ENCODE measurements at regions not wholly inside any gene's neighbourhood (a gene's known extent, or its start where the extent isn't known, plus 50 kb on each side); places are given as distances from the start of the nearest gene placed in this dataset.

GRCh38 chr12:5194306-5194705 is 150.6 kb downstream of the KCNA5 start (continued):
- TF ChIP-seq ZZZ3 (IDR thresholded peaks at IDR 0.05; ENCODE audit: control insufficient read depth, insufficient read length, low read depth) = no peak

GRCh38 chr12:5195244-5195643 is 151.6 kb downstream of the KCNA5 start:
- Histone ChIP-seq H3K79me2 (ENCODE audit: control insufficient read depth, insufficient read depth, low read length) (no peaks in the 10 kb centered on the region), H3K9ac (ENCODE audit: control insufficient read depth, insufficient read depth, low read length) (no peak overlapping the region), H3K27ac (ENCODE audit: control insufficient read depth, insufficient read depth) (no peak overlapping the region), H3K4me2 (ENCODE audit: control insufficient read depth, insufficient read depth) (no peak overlapping the region), H4K20me1 (ENCODE audit: control insufficient read depth, insufficient read depth) (no peaks in the 10 kb centered on the region), H2AFZ (ENCODE audit: control insufficient read depth, low read depth, low read length) (no peak overlapping the region), H3K27me3 (replicated peaks in 1 of 2; ENCODE audit: control insufficient read depth in 2 of 2, insufficient read depth in 2 of 2, low read length in 1 of 2) (peaks cover 3 to 8% of the 10 kb centered on the region in 2 experiments; a peak in 2 of 4 replicates), H3K9me3 (replicated peaks; ENCODE audit: control insufficient read depth, insufficient read depth, low read length) (no peaks in the 10 kb centered on the region), H3K4me1 (ENCODE audit: control insufficient read depth, insufficient read depth, low read length) (no peaks in the 10 kb centered on the region), H3K36me3 (ENCODE audit: control insufficient read depth in 2 of 2, insufficient read depth in 2 of 2, low read length in 1 of 2) (no peaks in the 10 kb centered on the region), H3K4me3 (no peak overlapping the region)
- DNase-seq (ENCODE audit: low read depth, low spot score) = no peak
- CTCF ChIA-PET = no interaction called here
- ATAC-seq = no peak
- WGBS (ENCODE audit: insufficient coverage, insufficient replicate concordance, low lambda C conversion rate, missing lambda C conversion rate) = 46% methylated on average over 1 of the region's 1 CpG
- SMC1A ChIA-PET (ENCODE audit: uncharacterized antibody, unreplicated experiment) = interaction anchor here (1.5 kb wide), 1 partner anchor 11 kb away, joined by 3 read pairs; no protein-coding TSS in a partner anchor
- RAD21 ChIA-PET (ENCODE audit: unreplicated experiment) = no interaction called here
- FAIRE-seq = no peak
- TF ChIP-seq RAD21 (IDR thresholded peaks at IDR 0.05; ENCODE audit: insufficient read depth, low read depth, low read length) (no peak), SMC3 (IDR thresholded peaks at IDR 0.05; ENCODE audit: borderline replicate concordance, low read length) (no peak), MEF2A (IDR thresholded peaks at IDR 0.05; ENCODE audit: insufficient read depth, low read depth, low read length) (no peak), ZBTB11 (CRISPR knock-in tag; IDR thresholded peaks at IDR 0.05) (no peak), STAT3 (IDR thresholded peaks at IDR 0.05; ENCODE audit: low read depth, low read length) (no peak), POLR2AphosphoS5 (IDR thresholded peaks at IDR 0.05; ENCODE audit: low read length) (no peak), CHD4 (IDR thresholded peaks at IDR 0.05) (no peak), ESRRA (IDR thresholded peaks at IDR 0.05; ENCODE audit: low read length) (no peak)
- TF ChIP-seq, protein P1, sequence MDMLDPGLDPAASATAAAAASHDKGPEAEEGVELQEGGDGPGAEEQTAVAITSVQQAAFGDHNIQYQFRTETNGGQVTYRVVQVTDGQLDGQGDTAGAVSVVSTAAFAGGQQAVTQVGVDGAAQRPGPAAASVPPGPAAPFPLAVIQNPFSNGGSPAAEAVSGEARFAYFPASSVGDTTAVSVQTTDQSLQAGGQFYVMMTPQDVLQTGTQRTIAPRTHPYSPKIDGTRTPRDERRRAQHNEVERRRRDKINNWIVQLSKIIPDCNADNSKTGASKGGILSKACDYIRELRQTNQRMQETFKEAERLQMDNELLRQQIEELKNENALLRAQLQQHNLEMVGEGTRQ (IDR thresholded peaks at IDR 0.05; ENCODE audit: borderline replicate concordance, low read depth, low read length) = no peak
- in situ Hi-C loops (cut with MboI) (no loop called here), intact Hi-C loops (cut with micrococcal nuclease; ENCODE audit: unreplicated experiment) (no loop called here)
- BruUV-seq (replicated peaks) = no TSS peak
- POLR2A ChIA-PET = no interaction called here

All from GM12878 (cell line).